ENCODE measurements at regions not wholly inside any gene's neighbourhood (a gene's known extent, or its start where the extent isn't known, plus 50 kb on each side); places are given as distances from the start of the nearest gene placed in this dataset.

GRCh38 chr15:97652041-97652440, 308.5 kb upstream of the ARRDC4 start:
- TF ChIP-seq CTCF (IDR thresholded peaks at IDR 0.05 in 4 of 5, conservative IDR thresholded peaks at IDR 0.05 in 1 of 5) (no peak), POLR2A (IDR thresholded peaks at IDR 0.05) (no peak)

All from gastrocnemius medialis (tissue), 4 donors.